ENCODE measurements at regions not wholly inside any gene's neighbourhood (a gene's known extent, or its start where the extent isn't known, plus 50 kb on each side); places are given as distances from the start of the nearest gene placed in this dataset.

- TF ChIP-seq CTCF (IDR thresholded peaks at IDR 0.05; ENCODE audit: insufficient read depth, low read length, poor library complexity, severe bottlenecking) (no peak), EZH2phosphoT487 (conservative IDR thresholded peaks at IDR 0.05; ENCODE audit: low read length) (no peak)
These were observed 474.3 kb downstream of the TBC1D22A start for GRCh38 chr22:47236718-47237117.
